Endothelial cell of umbilical vein (primary cell): ENCODE measurements at regions not wholly inside any gene's neighbourhood (a gene's known extent, or its start where the extent isn't known, plus 50 kb on each side); places are given as distances from the start of the nearest gene placed in this dataset.

ENCODE experiments used
- BruUV-seq: library from RNA; stranded (reverse); fragments of 400-500 nt; replicated peaks from 2 replicates; lab custom pipeline; 2021; lab: Mats Ljungman, UMichigan
- CTCF ChIA-PET: fragments of 300-600, 350-600 bp; sonication (Branson Sonifier 250); formaldehyde crosslinking; loops from one replicate; lab custom pipeline; 2021; ENCODE audit warnings: antibody characterized with exemption, inconsistent platforms; lab: Charles Lee
- POLR2A ChIA-PET: fragments of 300-600, 350-600 bp; sonication (Branson Sonifier 250); formaldehyde crosslinking; loops from one replicate; lab custom pipeline; 2021; ENCODE audit warnings: antibody characterized with exemption, inconsistent platforms; lab: Charles Lee
- DNase-seq: peaks from one replicate; pipeline ENCODE4 v3.0.0-alpha.2; 2011; ENCODE audit warnings: low read depth, low spot score
- FAIRE-seq: peaks from 2 replicates; lab custom pipeline; 2011; peaks lifted over from hg19 to GRCh38; lab: Jason Lieb, UNC
- H2AFZ ChIP-seq: 2 replicates; pipeline ENCODE4 v1.6.0; 2012; ENCODE audit warnings: low read depth, low read length, control low read depth, inconsistent platforms
- H3K27ac ChIP-seq: 2 replicates; pipeline ENCODE4 v1.5.1; 2011; ENCODE audit warnings: low read depth, mild to moderate bottlenecking, control low read depth, low read length, moderate library complexity; ENCODE audit not compliant: insufficient read depth
- H3K27me3 ChIP-seq, 2 experiments: 2 replicates each; pipeline versions ENCODE4 v1.6.0 to v1.6.1; 2011; ENCODE audit warnings: low read length in 2 of 2, mixed read lengths in 1 of 2; ENCODE audit not compliant: control insufficient read depth in 2 of 2, insufficient read depth in 2 of 2
- H3K36me3 ChIP-seq, 2 experiments: 2 replicates in 1 of 2; 3 replicates in 1 of 2; pipeline ENCODE4 v1.5.1; 2011; ENCODE audit warnings: low read length in 2 of 2, mild to moderate bottlenecking in 1 of 2, moderate library complexity in 1 of 2; ENCODE audit not compliant: control insufficient read depth in 2 of 2, insufficient read depth in 2 of 2; ENCODE audit errors: extremely low read depth in 1 of 2
- H3K4me1 ChIP-seq: 3 replicates; pipeline ENCODE4 v1.5.1; 2011; ENCODE audit warnings: mild to moderate bottlenecking, low read length; ENCODE audit not compliant: control insufficient read depth, insufficient read depth; ENCODE audit errors: extremely low read depth
- H3K4me2 ChIP-seq: 2 replicates; pipeline ENCODE4 v1.6.1; 2011; ENCODE audit warnings: low read length, control low read depth, mixed read lengths; ENCODE audit not compliant: insufficient read depth
- H3K4me3 ChIP-seq, 3 experiments: fragments of 200-600 bp in 1 of 3; sonication (generic), shearing (Covaris generic) in 1 of 3; replicated peaks in 1 of 3; 2 replicates each; pipeline ENCODE4 v1.5.1; 2011 to 2016; ENCODE audit warnings: control low read depth in 3 of 3, low read length in 3 of 3, mild to moderate bottlenecking in 2 of 3, inconsistent platforms in 1 of 3, low read depth in 1 of 3, moderate library complexity in 1 of 3; ENCODE audit not compliant: insufficient read depth in 1 of 3
- H3K79me2 ChIP-seq: 2 replicates; pipeline ENCODE4 v1.6.0; 2012; ENCODE audit warnings: low read length, inconsistent platforms; ENCODE audit not compliant: control insufficient read depth, insufficient read depth
- H3K9ac ChIP-seq: replicated peaks from 2 replicates; pipeline ENCODE3; 2011; ENCODE audit warnings: low read length, control low read depth; ENCODE audit not compliant: insufficient read depth; ENCODE audit errors: extremely low read depth
- H3K9me1 ChIP-seq: replicated peaks from 3 replicates; pipeline ENCODE4 v1.6.0; 2011; ENCODE audit warnings: mild to moderate bottlenecking, low read length; ENCODE audit not compliant: control insufficient read depth, insufficient read depth; ENCODE audit errors: extremely low read depth
- H3K9me3 ChIP-seq: replicated peaks from 2 replicates; pipeline ENCODE4 v1.5.1; 2012; ENCODE audit warnings: low read length, inconsistent platforms; ENCODE audit not compliant: control insufficient read depth, insufficient read depth
- H4K20me1 ChIP-seq: replicated peaks from 2 replicates; pipeline ENCODE3; 2011; ENCODE audit warnings: mild to moderate bottlenecking, low read length; ENCODE audit not compliant: control insufficient read depth, insufficient read depth; ENCODE audit errors: extremely low read depth
- EZH2 ChIP-seq: IDR thresholded peaks from 2 replicates; pipeline ENCODE4 v1.6.1; 2012; ENCODE audit warnings: borderline replicate concordance, low read depth, mild to moderate bottlenecking, moderate library complexity, low read length, inconsistent platforms; ENCODE audit not compliant: severe bottlenecking
- FOS ChIP-seq: IDR thresholded peaks from 2 replicates; pipeline ENCODE4 v1.6.1; 2011; ENCODE audit warnings: mild to moderate bottlenecking, low read length, moderate library complexity, borderline replicate concordance; ENCODE audit not compliant: insufficient read depth
- GATA2 ChIP-seq: IDR thresholded peaks from 2 replicates; pipeline ENCODE4 v1.7.0; 2011; ENCODE audit warnings: low read depth, mild to moderate bottlenecking, moderate library complexity, mixed read lengths, low read length; ENCODE audit not compliant: insufficient read length, insufficient read depth
- JUN ChIP-seq: IDR thresholded peaks from 2 replicates; pipeline ENCODE4 v1.6.1; 2011; ENCODE audit warnings: borderline replicate concordance, low read depth; ENCODE audit not compliant: insufficient read length, insufficient read depth
- MYC ChIP-seq: IDR thresholded peaks from one replicate; pipeline ENCODE4 v1.6.1; 2011; ENCODE audit warnings: mild to moderate bottlenecking, low read depth, low read length
- POLR2A ChIP-seq: IDR thresholded peaks from 2 replicates; pipeline ENCODE4 v1.6.1; 2012; ENCODE audit warnings: low read depth, mild to moderate bottlenecking, control low read depth, low read length
- POLR2AphosphoS5 ChIP-seq: IDR thresholded peaks from 2 replicates; pipeline ENCODE4 v1.6.1; 2012; ENCODE audit warnings: low read depth, mild to moderate bottlenecking, control low read depth, low read length, moderate library complexity; ENCODE audit not compliant: insufficient read depth
- dilution Hi-C: fragments of 300-500 bp; cut with MboI; formaldehyde crosslinking; loops from one replicate; pipeline ENCODE4 v1.15.0; 2019; ENCODE audit warnings: low sequenced_read_pairs; ENCODE audit not compliant: extremely low pct_ligation_motif_present
- intact Hi-C: fragments of 100-400 bp; cut with micrococcal nuclease; formaldehyde crosslinking; loops from one replicate; pipeline ENCODE4 v1.10.0; 2022
- TF ChIP-seq, protein P1 (sequence below): IDR thresholded peaks from 2 replicates; pipeline ENCODE4 v1.6.1; 2011; ENCODE audit not compliant: insufficient read depth, insufficient read length
- TF ChIP-seq, protein P2 (sequence below), 2 donors: IDR thresholded peaks; 1 replicate in 1 of 2; 2 replicates in 1 of 2; pipeline ENCODE4 v1.5.1; 2011; ENCODE audit warnings: low read length in 2 of 2, mild to moderate bottlenecking in 2 of 2, moderate library complexity in 2 of 2, control low read depth in 1 of 2, inconsistent platforms in 1 of 2, low read depth in 1 of 2; ENCODE audit not compliant: insufficient read depth in 1 of 2; ENCODE audit errors: extremely low read depth in 1 of 2

DNA sequence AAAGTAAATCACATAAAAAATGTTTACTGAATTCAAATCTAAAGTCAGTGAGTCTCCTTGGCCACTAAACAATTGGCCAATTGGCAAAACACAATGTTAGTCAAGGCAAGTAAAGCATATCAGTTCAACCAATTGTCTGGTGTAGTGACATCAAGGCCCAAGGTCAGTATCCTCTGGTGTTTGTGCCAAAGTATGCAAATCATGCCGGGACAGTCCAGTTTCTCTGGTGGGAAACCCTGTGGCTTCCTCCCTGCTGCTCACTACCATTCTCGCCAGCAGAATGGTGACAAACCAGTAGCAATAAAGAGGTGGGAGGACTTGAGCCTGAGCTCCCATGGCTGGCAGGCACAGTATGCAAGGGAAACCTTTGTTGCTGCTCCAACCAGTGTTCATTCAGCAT is 314.9 kb upstream of the FGF13 start:
- dilution Hi-C loops (no loop called here), intact Hi-C loops (no loop called here)
- Histone ChIP-seq H2AFZ (no peak overlapping the region), H3K36me3 (no peaks in the 10 kb centered on the region), H4K20me1 (no peaks in the 10 kb centered on the region), H3K9me1 (no peaks in the 10 kb centered on the region), H3K27me3 (no peaks in the 10 kb centered on the region), H3K4me3 (no peak overlapping the region), H3K27ac (no peak overlapping the region), H3K4me2 (no peak overlapping the region), H3K9me3 (no peaks in the 10 kb centered on the region), H3K9ac (no peak overlapping the region), H3K79me2 (no peaks in the 10 kb centered on the region), H3K4me1 (no peaks in the 10 kb centered on the region)
- CTCF ChIA-PET = no interaction called here
- FAIRE-seq (no peak), DNase-seq (no peak)
- TF ChIP-seq POLR2AphosphoS5 (no peak), EZH2 (no peak), MYC (no peak)
- no TSS peak for BruUV-seq
- POLR2A ChIA-PET = no interaction called here

DNA sequence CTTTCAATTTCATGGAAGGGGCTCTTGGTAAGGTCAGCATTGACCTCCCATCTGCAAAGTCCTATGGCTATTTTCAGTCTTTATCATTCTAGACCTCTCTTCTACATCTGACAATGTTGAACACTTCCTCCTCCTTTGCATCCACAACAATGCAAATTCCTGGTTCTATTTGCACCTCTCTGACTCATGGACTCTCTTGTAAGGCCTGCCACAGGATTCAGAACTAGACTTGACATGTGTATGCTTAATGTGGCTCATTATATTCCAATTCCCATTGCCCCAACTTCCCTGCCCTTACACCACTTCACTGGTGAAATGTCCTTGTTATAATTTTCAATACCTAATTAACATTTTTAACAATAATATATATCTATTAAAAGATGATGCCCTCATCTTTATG is 314.3 kb upstream of the FGF13 start:
- FAIRE-seq (no peak), DNase-seq (no peak)
- no peaks in the 10 kb centered on the region for H3K79me2 ChIP-seq
- TF ChIP-seq MYC (no peak), FOS (no peak), GATA2 (no peak), POLR2AphosphoS5 (no peak), POLR2A (no peak), EZH2 (no peak), JUN (no peak)
- TF ChIP-seq, protein P1, sequence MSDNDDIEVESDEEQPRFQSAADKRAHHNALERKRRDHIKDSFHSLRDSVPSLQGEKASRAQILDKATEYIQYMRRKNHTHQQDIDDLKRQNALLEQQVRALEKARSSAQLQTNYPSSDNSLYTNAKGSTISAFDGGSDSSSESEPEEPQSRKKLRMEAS = no peak
- TF ChIP-seq, protein P2, sequence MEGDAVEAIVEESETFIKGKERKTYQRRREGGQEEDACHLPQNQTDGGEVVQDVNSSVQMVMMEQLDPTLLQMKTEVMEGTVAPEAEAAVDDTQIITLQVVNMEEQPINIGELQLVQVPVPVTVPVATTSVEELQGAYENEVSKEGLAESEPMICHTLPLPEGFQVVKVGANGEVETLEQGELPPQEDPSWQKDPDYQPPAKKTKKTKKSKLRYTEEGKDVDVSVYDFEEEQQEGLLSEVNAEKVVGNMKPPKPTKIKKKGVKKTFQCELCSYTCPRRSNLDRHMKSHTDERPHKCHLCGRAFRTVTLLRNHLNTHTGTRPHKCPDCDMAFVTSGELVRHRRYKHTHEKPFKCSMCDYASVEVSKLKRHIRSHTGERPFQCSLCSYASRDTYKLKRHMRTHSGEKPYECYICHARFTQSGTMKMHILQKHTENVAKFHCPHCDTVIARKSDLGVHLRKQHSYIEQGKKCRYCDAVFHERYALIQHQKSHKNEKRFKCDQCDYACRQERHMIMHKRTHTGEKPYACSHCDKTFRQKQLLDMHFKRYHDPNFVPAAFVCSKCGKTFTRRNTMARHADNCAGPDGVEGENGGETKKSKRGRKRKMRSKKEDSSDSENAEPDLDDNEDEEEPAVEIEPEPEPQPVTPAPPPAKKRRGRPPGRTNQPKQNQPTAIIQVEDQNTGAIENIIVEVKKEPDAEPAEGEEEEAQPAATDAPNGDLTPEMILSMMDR (IDR thresholded peaks at IDR 0.05; ENCODE audit: extremely low read depth in 1 of 2, insufficient read depth in 1 of 2, low read depth in 1 of 2, low read length in 2 of 2) = no peak
- ChIA-PET POLR2A (no interaction called here), CTCF (no interaction called here)
- H2AFZ ChIP-seq = no peak overlapping the region
- H3K27me3 ChIP-seq = no peaks in the 10 kb centered on the region
- no peaks in the 10 kb centered on the region for H3K36me3 ChIP-seq
- H4K20me1 ChIP-seq = no peaks in the 10 kb centered on the region
- no peaks in the 10 kb centered on the region for H3K9me1 ChIP-seq
- no peak overlapping the region for H3K9ac ChIP-seq
- H3K4me3 ChIP-seq = no peak overlapping the region
- no TSS peak for BruUV-seq
- no peak overlapping the region for H3K4me2 ChIP-seq
- intact Hi-C loops (no loop called here), dilution Hi-C loops (no loop called here)
- H3K4me1 ChIP-seq = no peaks in the 10 kb centered on the region
- H3K27ac ChIP-seq = no peak overlapping the region
- no peaks in the 10 kb centered on the region for H3K9me3 ChIP-seq
